RWPE1 (cell line): ENCODE measurements at regions not wholly inside any gene's neighbourhood (a gene's known extent, or its start where the extent isn't known, plus 50 kb on each side); places are given as distances from the start of the nearest gene placed in this dataset.

Source experiments
- CTCF ChIA-PET: fragments of 350-600 bp; sonication (Branson Sonifier 250); formaldehyde crosslinking; extraction: SDS; loops from one replicate; lab custom pipeline; 2021; lab: Yijun Ruan, JAX
- POLR2A ChIA-PET: fragments of 400-600 bp; formaldehyde crosslinking; extraction: SDS; loops from one replicate; lab custom pipeline; 2020; ENCODE audit warnings: antibody characterized with exemption; ENCODE audit not compliant: low non-redundant PET; lab: Yijun Ruan, JAX
- DNase-seq: peaks from one replicate; pipeline ENCODE4 v3.0.0; 2012; ENCODE audit warnings: low spot score
- H3K27ac ChIP-seq: fragments of 450-650 bp; 2 replicates; pipeline ENCODE4 v1.5.1; 2017
- TF ChIP-seq, protein P1 (sequence below): fragments of 450-650 bp; conservative IDR thresholded peaks from 2 replicates; pipeline ENCODE4 v1.5.1; 2017; ENCODE audit warnings: low read depth, mild to moderate bottlenecking

DNA sequence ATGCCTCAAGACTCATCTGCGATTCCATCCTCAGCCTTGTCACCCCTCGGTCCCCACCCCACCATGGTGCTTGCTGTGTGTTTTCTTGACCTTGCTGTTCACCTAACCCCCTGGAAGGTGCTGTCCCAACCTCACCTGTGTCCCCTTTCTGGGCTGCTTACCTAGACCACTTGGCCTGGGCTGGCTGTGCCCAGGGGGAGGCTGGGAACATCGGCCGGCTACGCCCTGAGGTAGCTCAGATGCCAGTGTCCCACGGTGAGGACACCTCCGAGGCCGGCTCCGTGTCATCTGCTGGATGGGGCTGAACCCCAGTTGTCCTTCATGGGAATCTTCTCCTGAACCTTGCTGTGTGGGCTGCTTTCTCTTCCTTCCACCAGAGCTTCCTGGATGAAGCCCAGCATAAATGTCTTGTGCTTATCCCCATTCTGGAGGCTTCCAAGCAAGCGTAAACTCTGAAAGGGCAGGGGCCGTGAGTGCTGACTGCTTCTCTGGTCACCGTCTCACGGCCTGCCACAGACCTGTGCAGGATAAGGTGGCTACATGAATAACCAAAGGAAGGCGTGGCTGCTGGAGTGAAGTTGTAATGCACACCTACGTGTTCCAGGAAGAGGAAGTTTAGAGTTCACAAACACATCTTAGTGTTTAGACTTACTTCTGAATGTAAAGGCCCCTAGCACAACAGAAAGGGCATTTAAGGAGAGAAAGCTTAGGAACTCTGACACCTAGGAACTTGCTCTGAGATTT is 724.3 kb downstream of the TBC1D22A start:
- no peak overlapping the region for H3K27ac ChIP-seq
- CTCF ChIA-PET = no interaction called here
- TF ChIP-seq, protein P1, sequence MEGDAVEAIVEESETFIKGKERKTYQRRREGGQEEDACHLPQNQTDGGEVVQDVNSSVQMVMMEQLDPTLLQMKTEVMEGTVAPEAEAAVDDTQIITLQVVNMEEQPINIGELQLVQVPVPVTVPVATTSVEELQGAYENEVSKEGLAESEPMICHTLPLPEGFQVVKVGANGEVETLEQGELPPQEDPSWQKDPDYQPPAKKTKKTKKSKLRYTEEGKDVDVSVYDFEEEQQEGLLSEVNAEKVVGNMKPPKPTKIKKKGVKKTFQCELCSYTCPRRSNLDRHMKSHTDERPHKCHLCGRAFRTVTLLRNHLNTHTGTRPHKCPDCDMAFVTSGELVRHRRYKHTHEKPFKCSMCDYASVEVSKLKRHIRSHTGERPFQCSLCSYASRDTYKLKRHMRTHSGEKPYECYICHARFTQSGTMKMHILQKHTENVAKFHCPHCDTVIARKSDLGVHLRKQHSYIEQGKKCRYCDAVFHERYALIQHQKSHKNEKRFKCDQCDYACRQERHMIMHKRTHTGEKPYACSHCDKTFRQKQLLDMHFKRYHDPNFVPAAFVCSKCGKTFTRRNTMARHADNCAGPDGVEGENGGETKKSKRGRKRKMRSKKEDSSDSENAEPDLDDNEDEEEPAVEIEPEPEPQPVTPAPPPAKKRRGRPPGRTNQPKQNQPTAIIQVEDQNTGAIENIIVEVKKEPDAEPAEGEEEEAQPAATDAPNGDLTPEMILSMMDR = no peak
- POLR2A ChIA-PET = no interaction called here
- no peak for DNase-seq

DNA sequence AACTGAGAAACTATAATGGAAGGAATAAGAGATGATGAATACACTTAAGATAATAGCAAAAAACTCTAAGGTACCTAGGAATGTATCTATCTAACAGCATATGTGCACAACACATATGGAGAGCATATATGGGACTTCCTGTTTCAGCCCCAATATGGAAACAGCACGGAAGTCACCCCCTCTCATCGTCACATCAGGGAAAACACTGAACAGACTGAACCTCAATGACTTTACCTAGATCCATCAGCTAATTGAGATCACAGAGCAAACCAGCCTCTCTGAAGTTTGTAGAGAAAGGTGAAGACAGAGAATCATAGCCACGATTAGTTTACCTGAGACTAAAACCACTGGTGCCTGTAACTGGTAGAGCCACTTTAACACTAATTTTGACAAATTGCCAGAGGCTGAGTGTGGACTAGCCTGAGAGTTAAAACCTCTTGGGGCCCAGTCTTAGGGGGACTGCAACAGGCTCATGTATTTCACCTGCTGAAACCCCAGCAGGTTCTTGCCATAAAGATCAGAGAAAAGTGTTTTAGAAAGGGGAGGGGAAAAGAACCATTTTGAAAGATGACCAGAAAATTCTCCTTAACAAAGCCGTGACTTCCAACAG is 722.6 kb downstream of the TBC1D22A start:
- no peak overlapping the region for H3K27ac ChIP-seq
- no peak for DNase-seq
- POLR2A ChIA-PET = no interaction called here
- CTCF ChIA-PET = no interaction called here
- TF ChIP-seq, protein P1 = no peak

DNA sequence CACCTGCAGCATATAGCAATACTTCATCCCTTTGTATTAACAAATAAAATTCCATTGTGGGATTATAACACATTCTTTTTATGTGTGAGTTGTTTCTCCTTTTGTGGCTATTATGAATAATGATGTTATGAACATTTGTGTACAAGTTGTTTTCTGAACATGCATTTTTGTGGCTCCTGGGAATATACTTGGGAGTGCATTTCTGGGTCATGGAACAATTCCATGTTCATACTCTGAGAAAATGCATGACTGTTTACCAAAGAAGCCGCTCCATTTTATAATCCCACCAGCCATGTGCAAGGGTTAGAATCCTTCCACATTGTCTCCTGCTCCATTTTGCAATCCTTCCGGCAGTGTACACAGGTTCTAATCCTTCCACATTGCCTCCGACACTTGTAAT is 713.8 kb downstream of the TBC1D22A start:
- TF ChIP-seq, protein P1 = no peak
- ChIA-PET POLR2A (no interaction called here), CTCF (no interaction called here)
- no peak for DNase-seq
- H3K27ac ChIP-seq = no peak overlapping the region

DNA sequence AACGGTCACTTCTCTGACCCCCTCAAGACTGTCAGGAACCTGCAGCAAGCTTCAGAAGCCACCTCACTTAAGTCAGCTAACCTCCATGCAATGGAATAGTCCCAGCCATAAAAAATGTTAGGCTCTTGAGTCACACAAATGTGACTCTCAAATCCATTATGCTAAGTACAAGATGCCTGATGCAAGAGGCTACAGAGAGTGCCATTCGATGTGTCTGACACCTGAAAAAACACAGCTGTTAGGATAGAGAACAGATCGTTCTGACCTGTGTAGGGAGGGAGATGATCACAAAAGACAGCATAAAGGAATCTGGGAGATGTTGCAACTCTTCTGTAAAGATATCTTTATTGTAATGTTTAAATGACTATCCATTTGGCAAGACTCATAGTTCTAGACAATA is 712.4 kb downstream of the TBC1D22A start:
- ChIA-PET POLR2A (no interaction called here), CTCF (no interaction called here)
- DNase-seq = no peak
- TF ChIP-seq, protein P1 = no peak
- H3K27ac ChIP-seq = no peak overlapping the region

DNA sequence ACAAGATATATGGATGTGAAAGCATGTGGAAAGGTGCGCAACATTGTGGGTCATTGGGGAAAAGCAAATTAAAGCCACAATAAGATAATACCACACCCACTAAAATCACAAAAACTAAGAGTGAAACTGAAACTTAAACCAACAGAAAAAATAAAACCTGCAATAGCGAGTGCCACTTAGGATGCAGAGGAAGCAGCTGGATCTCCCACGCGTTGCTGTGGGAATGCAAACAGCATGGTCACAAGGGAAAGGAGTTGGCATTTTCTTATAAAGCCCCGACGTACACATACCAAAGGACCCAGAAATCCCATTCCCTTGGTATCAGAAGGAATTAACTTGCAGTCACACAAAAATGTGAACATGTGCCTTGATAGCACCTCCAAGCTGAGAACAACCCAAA is 712.0 kb downstream of the TBC1D22A start:
- H3K27ac ChIP-seq = no peak overlapping the region
- no peak for DNase-seq
- TF ChIP-seq, protein P1 = no peak
- POLR2A ChIA-PET = no interaction called here
- CTCF ChIA-PET = no interaction called here

DNA sequence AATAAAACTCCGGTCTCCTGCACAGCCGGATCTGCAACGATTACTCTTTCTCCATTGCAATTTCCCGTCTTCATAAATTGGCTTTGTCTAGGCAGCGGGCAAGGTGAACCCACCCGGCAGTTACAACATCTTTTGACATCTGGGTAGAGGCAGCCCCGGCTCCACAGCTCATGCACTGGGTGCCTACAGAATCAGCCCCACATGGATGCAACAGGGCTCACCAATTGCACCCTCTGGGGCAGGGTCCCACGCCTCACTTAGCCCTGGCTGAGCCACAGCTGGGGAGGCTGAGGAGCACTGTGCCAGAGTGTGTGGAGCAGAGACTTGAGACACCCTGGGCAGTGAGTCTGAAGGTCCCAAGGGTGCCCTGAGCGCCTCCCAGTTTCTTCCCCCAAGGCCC is 710.2 kb downstream of the TBC1D22A start:
- ChIA-PET POLR2A (no interaction called here), CTCF (no interaction called here)
- no peak for DNase-seq
- TF ChIP-seq, protein P1 = no peak
- no peak overlapping the region for H3K27ac ChIP-seq
